ENCODE measurements at regions not wholly inside any gene's neighbourhood (a gene's known extent, or its start where the extent isn't known, plus 50 kb on each side); places are given as distances from the start of the nearest gene placed in this dataset.
A peak's percentile ranks its signal among the peaks of the same experiment; 100 is the strongest.
"Not testable (repeated sequence)": the region's sequence is repeated elsewhere in the genome, so short reads cannot be mapped to it uniquely, and the experiment has no call there.

DNA sequence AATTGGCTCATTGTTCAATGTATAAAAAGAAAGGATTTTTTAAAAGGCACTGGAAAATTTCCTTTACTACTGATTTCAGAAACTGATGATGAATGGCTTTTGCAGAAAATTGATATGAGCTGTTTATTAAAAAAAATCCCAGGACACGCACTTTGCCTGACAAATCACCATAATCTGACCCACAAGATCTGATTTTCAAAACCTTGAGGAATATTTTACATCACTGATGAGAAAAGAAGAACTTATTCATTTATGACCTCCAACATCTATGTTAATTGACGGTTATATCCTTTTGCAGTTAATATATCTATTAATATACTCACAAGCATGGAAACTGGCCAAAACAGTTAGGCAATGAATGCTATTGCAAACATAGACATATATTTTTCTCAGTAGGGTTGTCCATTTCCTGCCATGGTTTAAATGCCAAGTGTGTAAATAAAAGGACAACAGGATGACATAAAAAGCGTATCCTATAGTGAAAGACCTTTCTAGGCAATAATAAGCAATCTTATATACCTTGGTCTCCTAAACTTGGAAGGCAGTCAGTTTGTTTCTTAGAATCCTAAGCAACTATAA lies 109.7 kb upstream of the SLC7A14 start:
- DNase-seq (ENCODE audit: low read depth, low spot score) = no peak
- no peak overlapping the region for H3K4me3 ChIP-seq (ENCODE audit: low read length)

DNA sequence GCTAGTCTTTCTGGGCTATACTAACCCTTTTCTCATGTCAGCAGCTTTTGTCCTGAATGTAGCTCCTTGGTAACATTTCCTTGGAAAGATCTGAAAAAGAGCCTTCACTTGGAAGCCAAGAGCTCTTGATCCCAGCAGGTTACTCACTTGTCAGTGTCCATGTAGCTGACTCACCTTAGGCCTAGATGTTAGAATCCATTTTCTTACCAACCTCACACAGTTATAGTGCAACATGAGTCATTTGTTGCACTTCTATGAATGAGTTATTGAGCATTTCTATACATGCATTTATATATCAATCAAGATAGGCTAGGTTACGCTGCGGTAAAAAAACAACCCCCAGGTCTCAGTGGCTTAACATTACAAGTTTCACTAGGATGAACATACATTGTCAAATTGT lies 106.8 kb upstream of the SLC7A14 start:
- DNase-seq (ENCODE audit: low read depth, low spot score) = no peak
- no peak overlapping the region for H3K4me3 ChIP-seq (ENCODE audit: low read length)

DNA sequence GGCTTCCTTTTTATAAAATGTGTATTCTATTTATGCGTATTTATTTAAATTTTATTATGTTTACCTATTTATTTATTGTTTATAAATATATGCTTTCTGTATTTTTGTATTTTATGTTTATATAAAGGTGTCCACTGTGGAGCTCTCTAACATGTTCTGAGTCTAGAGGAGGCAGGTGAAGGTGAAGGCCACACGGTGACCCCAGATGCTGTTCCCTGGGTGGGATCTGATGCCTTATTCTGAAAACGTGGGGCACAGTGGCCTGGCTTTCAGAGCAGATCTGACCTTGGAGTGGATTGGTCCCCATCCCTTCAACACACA lies 104.7 kb upstream of the SLC7A14 start:
- DNase-seq (ENCODE audit: low read depth, low spot score) = no peak
- no peak overlapping the region for H3K4me3 ChIP-seq (ENCODE audit: low read length)

DNA sequence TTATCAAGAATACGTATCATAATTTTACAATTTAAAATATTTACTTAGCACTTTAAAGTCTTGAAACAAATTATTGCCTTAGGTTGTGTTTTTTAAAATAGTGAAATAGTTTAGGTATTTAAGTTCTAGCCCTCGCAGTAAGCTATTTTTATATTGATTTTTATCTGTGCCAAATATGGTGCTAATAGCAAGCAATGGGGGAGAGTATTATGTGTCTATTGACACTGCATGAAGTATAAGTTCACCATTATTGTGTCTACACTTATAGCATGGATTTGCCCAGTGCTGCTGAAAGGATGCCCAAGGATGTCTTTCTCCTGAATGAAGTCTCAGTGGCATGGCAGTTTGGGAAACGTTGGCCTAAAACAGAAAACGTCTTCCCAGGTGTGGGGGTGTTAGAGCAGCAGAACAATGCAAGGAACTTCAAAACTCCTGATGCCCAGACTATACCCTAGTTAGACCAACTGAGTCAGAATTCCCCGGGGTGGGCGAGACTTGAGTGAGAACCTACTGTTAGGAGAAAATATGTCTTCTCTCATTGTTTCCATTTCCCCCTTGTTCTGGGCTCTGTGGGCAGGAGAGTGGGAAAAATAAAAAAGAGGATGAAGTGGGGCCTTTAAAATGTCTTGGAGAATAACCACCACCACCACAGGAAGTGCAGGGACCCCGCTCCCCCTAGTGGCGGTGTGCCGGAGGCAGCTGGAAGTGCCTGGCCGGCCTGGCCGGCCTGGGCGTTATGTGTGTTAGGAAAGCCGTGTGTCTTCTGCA lies 104.2 kb upstream of the SLC7A14 start:
- H3K4me3 ChIP-seq (ENCODE audit: low read length) = no peak overlapping the region
- peak; percentile 11 for DNase-seq (ENCODE audit: low read depth, low spot score)

DNA sequence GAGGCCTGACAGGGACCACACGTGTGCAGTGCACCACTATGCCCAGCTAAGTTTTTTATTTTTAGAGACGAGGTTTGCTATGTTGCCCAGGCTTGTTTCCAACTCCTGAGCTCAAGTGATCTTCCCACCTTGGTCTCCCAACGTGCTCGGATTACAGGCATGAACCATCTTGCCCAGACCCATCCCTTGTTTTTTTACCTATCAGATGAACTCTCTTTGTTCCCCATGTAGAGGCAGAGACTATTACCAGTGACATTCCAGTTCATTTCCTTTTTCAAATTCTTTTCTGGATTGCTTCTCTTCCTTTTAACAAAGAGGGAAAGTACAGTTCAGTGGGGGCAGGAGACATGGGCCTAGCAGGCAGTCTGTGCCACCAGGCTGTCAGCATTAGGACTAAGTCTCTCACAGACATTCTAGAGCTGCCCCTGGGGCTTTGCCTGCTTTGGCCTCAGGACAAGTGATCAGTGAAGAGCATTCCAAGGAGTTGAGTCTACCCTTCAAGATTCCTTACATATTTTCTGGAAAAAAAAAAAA lies 103.5 kb upstream of the SLC7A14 start:
- H3K4me3 ChIP-seq (ENCODE audit: low read length) = no peak overlapping the region
- no peak for DNase-seq (ENCODE audit: low read depth, low spot score)

DNA sequence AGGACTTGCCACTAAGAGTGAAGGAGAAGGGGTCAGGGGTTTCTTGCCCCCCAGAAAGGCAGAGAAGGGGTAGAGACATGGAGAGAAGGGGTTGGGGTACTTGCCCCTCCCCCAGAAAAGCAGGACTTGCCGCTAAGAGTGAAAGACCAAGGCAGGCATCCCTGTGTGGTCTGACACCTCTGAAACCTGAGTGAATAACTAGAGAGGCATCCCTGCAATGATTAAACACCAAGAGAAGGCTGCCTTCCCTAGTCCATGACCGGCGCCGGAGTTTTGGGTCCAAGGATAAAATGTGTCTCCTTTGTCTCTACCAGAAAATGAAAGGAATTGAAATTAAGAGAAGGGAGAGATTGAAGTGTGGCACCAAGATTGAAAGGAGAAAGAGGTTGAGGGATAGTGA lies 102.3 kb upstream of the SLC7A14 start:
- not testable (repeated sequence) for DNase-seq (ENCODE audit: low read depth, low spot score); H3K4me3 ChIP-seq (ENCODE audit: low read length)

DNA sequence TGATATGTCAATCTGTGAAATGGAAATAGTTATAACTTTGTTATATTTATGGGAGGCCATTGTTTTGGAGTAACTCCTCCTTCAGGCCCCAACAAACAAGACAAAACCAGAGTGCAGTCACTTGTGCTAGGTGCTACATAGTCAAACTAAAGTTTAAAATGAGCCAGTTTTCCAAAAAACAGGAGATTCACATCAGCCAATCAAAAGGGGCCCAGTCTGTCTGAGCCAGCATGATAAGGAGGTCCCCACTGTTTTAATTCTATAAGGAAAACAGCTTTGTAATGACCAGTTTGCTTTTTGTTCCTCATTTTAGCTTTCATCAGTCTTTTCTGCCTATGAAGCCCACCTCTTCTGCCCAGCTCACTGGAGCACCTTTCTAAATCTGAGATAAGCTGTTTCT lies 94.7 kb upstream of the SLC7A14 start:
- H3K4me3 ChIP-seq (ENCODE audit: low read length) = no peak overlapping the region
- DNase-seq (ENCODE audit: low read depth, low spot score) = no peak

DNA sequence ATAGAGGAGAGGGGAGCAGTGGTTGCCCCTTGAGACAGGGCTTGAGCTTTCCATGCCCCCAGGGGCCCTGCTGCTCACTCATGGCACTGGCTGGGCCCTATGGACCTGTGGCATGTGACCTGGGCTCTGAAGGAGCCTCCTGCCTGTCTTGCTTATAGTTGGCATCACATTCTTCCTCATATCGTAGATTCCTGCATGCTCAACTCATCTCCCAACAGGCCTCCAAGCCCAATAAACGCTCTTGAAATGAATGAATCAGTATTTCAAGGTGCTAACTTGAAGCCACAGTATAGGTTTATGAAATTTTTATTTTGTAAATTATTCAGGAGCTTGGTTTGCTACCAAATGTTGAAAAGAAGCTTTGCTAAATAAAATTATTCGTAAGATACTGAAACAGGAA lies 93.3 kb upstream of the SLC7A14 start:
- H3K4me3 ChIP-seq (ENCODE audit: low read length) = no peak overlapping the region
- no peak for DNase-seq (ENCODE audit: low read depth, low spot score)

DNA sequence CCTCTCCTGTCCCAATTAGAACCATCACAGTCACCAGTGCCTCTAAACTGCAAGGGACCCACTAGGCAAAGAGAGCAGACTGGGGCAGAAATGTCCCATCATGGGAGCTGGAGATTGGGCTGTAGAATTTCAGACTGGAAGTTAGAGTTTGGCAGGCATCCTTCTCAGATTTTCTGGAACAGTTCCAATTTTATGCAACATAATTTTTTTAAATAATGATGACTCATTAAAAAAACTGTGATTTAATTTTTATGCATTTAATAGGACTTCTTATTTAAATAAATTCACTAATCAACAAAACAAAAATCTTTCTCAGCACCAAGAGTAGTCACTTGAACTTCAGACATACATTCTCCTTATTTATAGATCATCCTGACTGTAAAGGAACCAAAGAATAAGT lies 84.6 kb upstream of the SLC7A14 start:
- no peak for DNase-seq (ENCODE audit: low read depth, low spot score)
- no peak overlapping the region for H3K4me3 ChIP-seq (ENCODE audit: low read length)

DNA sequence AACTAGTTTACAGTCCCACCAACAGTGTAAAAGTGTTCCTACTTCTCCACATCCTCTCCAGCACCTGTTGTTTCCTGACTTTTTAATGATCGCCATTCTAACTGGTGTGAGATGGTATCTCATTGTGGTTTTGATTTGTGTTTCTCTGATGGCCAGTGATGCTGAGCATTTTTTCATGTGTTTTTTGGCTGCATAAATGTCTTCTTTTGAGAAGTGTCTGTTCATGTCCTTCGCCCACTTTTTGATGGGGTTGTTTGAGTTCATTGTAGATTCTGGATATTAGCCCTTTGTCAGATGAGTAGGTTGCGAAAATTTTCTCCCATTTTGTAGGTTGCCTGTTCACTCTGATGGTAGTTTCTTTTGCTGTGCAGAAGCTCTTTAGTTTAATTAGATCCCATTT lies 77.1 kb upstream of the SLC7A14 start:
- not testable (repeated sequence) for DNase-seq (ENCODE audit: low read depth, low spot score); H3K4me3 ChIP-seq (ENCODE audit: low read length)

DNA sequence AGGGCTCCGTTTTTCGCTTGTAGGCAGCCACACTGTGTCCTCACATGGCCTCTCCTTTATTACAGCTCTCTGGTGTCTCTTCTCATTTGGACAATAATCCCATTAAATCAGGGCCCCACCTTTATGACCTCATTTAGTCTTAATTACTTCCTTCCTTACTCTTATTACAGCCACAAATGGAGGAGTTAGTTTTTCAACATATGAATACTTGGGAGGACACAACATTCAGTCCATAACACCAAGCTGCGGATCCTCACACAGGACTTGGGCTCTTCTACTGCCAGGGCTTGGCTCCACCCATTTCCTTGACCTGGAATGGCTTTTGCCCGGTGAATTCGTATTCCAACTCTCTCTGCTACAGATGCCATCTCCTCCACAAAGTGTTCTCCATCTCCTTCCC lies 74.3 kb upstream of the SLC7A14 start:
- no peak overlapping the region for H3K4me3 ChIP-seq (ENCODE audit: low read length)
- DNase-seq (ENCODE audit: low read depth, low spot score) = no peak

DNA sequence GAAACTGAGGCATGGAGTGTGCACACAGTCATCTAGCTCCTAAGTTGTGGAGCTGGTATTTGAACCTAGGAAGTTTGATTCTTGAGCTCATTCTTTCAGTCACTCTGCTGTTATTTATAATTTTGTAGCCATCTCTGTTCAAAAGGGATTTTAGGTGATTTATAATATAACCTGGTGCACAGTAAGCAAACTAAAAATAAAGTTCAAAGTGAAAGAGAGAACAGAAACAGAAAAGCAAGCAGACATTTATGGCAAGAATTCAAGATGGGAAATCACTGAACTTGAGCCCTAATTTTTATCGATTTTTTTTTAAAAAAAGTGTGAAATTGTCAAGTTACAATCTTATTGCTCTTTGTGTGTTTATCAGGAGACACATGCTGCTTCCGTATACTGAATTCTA lies 71.4 kb upstream of the SLC7A14 start:
- no peak overlapping the region for H3K4me3 ChIP-seq (ENCODE audit: low read length)
- DNase-seq (ENCODE audit: low read depth, low spot score) = no peak

DNA sequence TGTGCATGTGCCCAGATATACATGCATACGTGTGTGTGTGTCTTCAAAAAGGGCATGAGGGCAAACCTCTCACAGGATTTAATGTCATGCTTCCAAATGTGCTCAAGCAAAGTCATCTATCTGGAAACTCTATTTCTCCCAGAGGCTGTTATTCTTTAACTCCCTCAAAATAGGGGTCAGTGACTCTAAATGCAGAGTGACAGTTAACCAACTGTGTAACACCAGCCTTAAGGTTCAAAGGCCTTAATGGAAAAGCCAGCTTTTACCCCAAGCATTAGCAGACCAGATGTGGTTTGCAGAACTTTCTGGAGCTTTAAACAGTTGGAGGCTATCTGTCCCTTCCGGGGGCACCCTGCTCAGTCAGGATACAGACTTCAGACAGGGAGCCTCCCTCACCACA lies 70.4 kb upstream of the SLC7A14 start:
- no peak overlapping the region for H3K4me3 ChIP-seq (ENCODE audit: low read length)
- no peak for DNase-seq (ENCODE audit: low read depth, low spot score)

DNA sequence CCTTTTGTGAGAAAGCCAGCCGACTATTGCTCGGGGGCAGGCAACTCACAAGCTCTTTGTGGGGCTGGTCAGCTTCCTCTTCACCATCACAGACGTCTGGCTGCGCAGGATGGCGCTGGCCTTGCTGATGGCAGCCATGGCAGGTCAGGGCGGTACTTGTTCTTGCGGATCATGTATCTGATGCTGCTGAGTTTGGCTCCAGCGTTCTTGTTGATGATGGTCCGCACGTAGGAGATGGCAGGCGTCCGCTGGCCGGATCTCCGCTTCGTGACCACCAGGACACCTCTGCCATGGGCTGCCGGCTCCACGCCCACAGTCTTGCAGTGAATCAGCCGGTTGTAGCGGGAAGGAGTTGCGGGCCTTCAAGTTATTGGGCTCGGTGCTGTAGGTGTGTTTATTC lies 67.9 kb upstream of the SLC7A14 start:
- no peak overlapping the region for H3K4me3 ChIP-seq (ENCODE audit: low read length)
- no peak for DNase-seq (ENCODE audit: low read depth, low spot score)

DNA sequence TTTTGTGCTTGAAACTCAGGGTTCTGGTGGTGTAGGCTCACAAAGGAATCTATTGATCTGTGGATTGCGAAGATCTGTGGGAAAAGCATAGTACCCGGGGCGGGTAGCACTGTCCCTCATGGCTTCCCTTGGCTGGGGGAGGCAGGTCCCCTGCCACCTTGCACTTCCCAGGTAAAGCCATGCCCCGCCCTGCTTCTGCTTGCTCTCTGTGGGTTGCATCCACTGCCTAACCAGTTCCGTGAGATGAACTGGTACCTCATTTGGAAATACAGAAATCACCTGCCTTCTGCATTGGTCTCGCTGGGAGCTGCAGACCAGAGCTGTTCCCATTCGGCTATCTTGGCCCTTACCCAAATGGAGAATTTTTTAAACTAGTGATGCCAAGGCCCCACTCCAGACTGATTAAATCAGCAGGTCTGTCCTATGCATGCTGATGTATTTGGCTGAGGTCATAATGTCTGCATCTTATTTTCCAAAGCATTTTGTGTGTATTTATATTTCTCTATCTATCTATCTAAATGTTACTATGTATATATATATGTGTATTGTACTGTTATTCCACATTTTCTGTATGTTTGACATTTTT lies 65.5 kb upstream of the SLC7A14 start:
- no peak overlapping the region for H3K4me3 ChIP-seq (ENCODE audit: low read length)
- DNase-seq (ENCODE audit: low read depth, low spot score) = no peak

DNA sequence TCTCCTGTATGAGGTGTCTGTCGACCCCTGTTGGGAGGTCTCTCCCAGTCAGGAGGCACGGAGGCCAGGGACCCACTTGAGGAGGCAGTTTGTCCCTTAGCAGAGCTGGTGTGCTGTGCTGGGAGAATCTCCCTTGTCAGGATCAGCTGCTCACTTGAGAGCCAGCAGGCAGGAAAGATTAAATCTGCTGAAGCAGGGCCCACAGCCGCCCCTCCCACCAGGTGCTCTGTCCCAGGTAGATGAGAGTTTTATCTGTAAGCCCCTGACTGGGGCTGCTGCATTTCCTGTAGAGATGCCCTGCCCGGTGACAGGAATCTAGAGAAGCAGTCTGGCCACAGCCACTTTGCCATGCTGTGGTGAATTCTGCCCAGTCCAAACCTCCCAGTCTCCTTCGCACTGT lies 64.7 kb upstream of the SLC7A14 start:
- not testable (repeated sequence) for H3K4me3 ChIP-seq (ENCODE audit: low read length); DNase-seq (ENCODE audit: low read depth, low spot score)

DNA sequence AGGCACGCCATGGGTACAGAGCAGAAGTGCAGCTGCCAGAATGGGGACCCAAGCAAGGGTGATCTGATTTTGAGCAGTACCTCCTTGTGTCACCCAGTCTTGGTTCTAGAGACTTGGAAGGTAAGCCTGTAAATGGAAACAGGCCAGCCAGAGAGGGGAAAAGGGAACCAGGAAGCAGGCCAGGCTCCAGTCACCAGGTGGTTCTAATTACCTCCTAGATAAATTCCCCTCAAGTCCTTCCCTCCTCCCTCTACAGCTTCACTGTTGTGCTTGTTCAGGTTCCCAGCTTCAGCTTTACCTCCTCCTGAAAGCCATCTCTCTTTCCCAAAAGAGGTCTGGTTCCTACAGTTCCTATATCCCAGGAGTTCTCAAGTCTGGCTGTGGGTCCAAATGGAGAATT lies 58.8 kb upstream of the SLC7A14 start:
- DNase-seq (ENCODE audit: low read depth, low spot score) = no peak
- no peak overlapping the region for H3K4me3 ChIP-seq (ENCODE audit: low read length)

DNA sequence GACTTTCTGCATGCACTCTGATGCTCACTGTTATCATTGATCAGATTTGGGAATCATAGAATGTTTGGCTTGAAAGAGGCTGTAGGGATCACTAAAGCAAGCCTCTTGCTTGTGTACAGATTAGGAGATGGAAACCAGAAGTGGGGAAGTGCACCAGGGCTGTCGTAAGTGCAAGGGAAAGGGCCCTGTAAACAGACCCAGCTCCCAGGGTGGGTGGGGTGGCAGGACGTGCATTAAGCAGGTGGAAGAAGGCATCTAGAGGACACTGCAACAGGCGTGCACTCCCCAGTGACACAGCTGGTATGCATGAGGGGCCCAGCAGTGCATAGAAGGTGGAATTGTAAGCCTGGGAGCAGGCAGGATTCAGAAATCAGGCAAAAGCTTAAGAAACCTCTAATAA lies 58.0 kb upstream of the SLC7A14 start:
- DNase-seq (ENCODE audit: low read depth, low spot score) = no peak
- no peak overlapping the region for H3K4me3 ChIP-seq (ENCODE audit: low read length)

DNA sequence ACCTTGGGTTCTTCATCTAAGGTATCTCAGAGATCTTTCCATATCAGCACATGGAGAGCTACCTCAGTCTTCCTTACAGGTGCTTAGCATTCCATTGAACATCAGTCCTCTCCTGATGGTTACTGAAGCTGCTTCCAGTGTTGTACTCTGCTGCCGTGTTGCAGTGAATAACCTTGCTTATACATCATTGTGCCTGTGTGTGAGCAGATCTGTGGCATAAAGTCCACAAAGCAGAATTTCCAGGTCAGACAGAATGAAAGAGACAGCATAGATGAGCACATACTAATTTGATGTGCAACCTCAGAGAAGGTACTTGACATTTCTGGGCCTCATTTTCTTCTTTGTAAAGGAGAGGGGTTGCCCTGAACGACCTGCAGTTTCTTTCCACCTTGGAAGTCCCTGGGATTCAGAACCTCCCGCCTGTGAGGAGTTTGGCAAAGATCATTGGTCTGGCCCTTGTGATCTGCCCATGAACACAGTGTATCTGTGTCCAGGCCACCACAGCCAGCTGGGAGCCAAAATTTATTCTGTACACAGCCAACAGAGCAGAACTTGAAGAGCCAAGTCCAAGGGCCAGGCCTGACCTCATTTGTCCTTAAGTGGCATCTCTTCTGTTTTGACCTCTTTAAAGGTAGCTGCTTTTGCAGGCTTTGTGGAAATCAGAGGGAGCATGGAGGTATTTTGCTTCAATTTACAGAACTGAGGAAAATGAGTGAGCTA lies 57.2 kb upstream of the SLC7A14 start:
- DNase-seq (ENCODE audit: low read depth, low spot score) = no peak

More for the DNA sequence above, 57.2 kb upstream of the SLC7A14 start:
- no peak overlapping the region for H3K4me3 ChIP-seq (ENCODE audit: low read length)
